COLO668 (cell line): ENCODE measurements at regions not wholly inside any gene's neighbourhood (a gene's known extent, or its start where the extent isn't known, plus 50 kb on each side); places are given as distances from the start of the nearest gene placed in this dataset.
"Not testable (repeated sequence)": the region's sequence is repeated elsewhere in the genome, so short reads cannot be mapped to it uniquely, and the experiment has no call there.

Experiments
- DNase-seq: peaks from one replicate; lab custom pipeline; 2025; ENCODE audit not compliant: unreplicated experiment; lab: John Stamatoyannopoulos, UW

GRCh38 chr16:14384745-14385144 is 245.3 kb downstream of the PARN start:
- no peak for DNase-seq

GRCh38 chr16:14383844-14384243 is 246.2 kb downstream of the PARN start:
- DNase-seq, result not testable (repeated sequence)

GRCh38 chr16:14378689-14379467 is 251.2 kb downstream of the PARN start:
- DNase-seq, result no peak

GRCh38 chr16:14378131-14378551 is 251.9 kb downstream of the PARN start:
- peak; percentile 42 for DNase-seq

- no peak for DNase-seq
Observed at GRCh38 chr16:14377326-14377725, 252.7 kb downstream of the PARN start.

GRCh38 chr16:14375132-14375491 is 254.9 kb downstream of the PARN start:
- DNase-seq, result no peak

- no peak for DNase-seq
Observed at GRCh38 chr16:14374451-14375131, 255.5 kb downstream of the PARN start.

GRCh38 chr16:14373896-14374295 is 256.2 kb downstream of the PARN start:
- no peak for DNase-seq

GRCh38 chr16:14373406-14373805 is 256.7 kb downstream of the PARN start:
- no peak for DNase-seq

GRCh38 chr16:14372471-14372870 is 257.6 kb downstream of the PARN start:
- no peak for DNase-seq

GRCh38 chr16:14371778-14372431 is 258.2 kb downstream of the PARN start:
- no peak for DNase-seq

GRCh38 chr16:14370736-14371234 is 259.3 kb downstream of the PARN start:
- no peak for DNase-seq

GRCh38 chr16:14369734-14370598 is 260.1 kb downstream of the PARN start:
- no peak for DNase-seq

- DNase-seq, result no peak
Observed at GRCh38 chr16:14368399-14368798, 261.7 kb downstream of the PARN start.

- no peak for DNase-seq
Observed at GRCh38 chr16:14366974-14367707, 262.9 kb downstream of the PARN start.

- DNase-seq, result no peak
Observed at GRCh38 chr16:14366447-14366846, 263.6 kb downstream of the PARN start.

- no peak for DNase-seq
Observed at GRCh38 chr16:14365200-14365851, 264.7 kb downstream of the PARN start.

- DNase-seq, result peak; percentile 18
Observed at GRCh38 chr16:14364386-14365199, 265.5 kb downstream of the PARN start.

GRCh38 chr16:14364112-14364385 is 266.0 kb downstream of the PARN start:
- no peak for DNase-seq
